ENCODE measurements at regions not wholly inside any gene's neighbourhood (a gene's known extent, or its start where the extent isn't known, plus 50 kb on each side); places are given as distances from the start of the nearest gene placed in this dataset.

DNA sequence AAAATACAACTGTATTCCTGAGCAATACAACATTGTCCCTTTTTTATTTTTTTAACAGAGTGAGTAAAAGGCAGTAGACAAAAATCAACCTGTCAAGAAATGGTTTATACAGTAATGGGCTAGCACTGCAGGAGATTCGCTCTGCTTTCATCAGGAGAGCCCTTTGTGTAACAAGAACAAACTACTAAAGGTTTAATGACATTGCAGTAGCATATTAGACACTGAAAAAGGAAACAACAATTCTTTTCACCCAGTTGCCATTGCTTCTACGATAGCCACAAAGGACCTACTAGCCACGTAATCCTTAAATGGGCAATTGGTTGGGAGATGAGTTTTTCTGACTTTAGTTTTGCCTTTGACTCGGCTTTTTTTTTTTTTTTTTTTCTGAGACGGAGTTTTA lies 319.8 kb upstream of the TRPM3 start:
- TF ChIP-seq, protein P1, sequence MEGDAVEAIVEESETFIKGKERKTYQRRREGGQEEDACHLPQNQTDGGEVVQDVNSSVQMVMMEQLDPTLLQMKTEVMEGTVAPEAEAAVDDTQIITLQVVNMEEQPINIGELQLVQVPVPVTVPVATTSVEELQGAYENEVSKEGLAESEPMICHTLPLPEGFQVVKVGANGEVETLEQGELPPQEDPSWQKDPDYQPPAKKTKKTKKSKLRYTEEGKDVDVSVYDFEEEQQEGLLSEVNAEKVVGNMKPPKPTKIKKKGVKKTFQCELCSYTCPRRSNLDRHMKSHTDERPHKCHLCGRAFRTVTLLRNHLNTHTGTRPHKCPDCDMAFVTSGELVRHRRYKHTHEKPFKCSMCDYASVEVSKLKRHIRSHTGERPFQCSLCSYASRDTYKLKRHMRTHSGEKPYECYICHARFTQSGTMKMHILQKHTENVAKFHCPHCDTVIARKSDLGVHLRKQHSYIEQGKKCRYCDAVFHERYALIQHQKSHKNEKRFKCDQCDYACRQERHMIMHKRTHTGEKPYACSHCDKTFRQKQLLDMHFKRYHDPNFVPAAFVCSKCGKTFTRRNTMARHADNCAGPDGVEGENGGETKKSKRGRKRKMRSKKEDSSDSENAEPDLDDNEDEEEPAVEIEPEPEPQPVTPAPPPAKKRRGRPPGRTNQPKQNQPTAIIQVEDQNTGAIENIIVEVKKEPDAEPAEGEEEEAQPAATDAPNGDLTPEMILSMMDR (IDR thresholded peaks at IDR 0.05 in 4 of 5, conservative IDR thresholded peaks at IDR 0.05 in 1 of 5): no peak
- TF ChIP-seq POLR2A (IDR thresholded peaks at IDR 0.05): no peak
